GM18868 (cell line): ENCODE measurements at regions not wholly inside any gene's neighbourhood (a gene's known extent, or its start where the extent isn't known, plus 50 kb on each side); places are given as distances from the start of the nearest gene placed in this dataset.
A peak's percentile ranks its signal among the peaks of the same experiment; 100 is the strongest.

ENCODE experiments used
- ATAC-seq: cut with Tn5 transposase; IDR thresholded peaks from one replicate; pipeline ENCODE4 v1.9.1; 2021; ENCODE audit warnings: mild to moderate bottlenecking, moderate library complexity; ENCODE audit not compliant: unreplicated experiment

GRCh38 chr1:181142096-181142958 is 53.8 kb downstream of the IER5 start:
- peak; percentile 78 for ATAC-seq

- ATAC-seq, result no peak
Observed at GRCh38 chr1:181143102-181143859, 54.8 kb downstream of the IER5 start.

- no peak for ATAC-seq
Observed at GRCh38 chr1:181144238-181144637, 55.7 kb downstream of the IER5 start.

GRCh38 chr1:181148636-181149035 is 60.1 kb downstream of the IER5 start:
- ATAC-seq, result no peak

GRCh38 chr1:181149326-181150125 is 61.0 kb downstream of the IER5 start:
- ATAC-seq, result peak; percentile 76

GRCh38 chr1:181150273-181150672 is 61.8 kb downstream of the IER5 start:
- ATAC-seq, result no peak

GRCh38 chr1:181150842-181151241 is 62.3 kb downstream of the IER5 start:
- no peak for ATAC-seq

- ATAC-seq, result no peak
Observed at GRCh38 chr1:181151378-181152326, 63.2 kb downstream of the IER5 start.

- peak; percentile 75 for ATAC-seq
Observed at GRCh38 chr1:181152892-181153633, 64.6 kb downstream of the IER5 start.

- ATAC-seq, result no peak
Observed at GRCh38 chr1:181153634-181153961, 65.1 kb downstream of the IER5 start.

- ATAC-seq, result no peak
Observed at GRCh38 chr1:181155339-181155738, 66.8 kb downstream of the IER5 start.

- no peak for ATAC-seq
Observed at GRCh38 chr1:181159451-181160140, 71.1 kb downstream of the IER5 start.

- ATAC-seq, result no peak
Observed at GRCh38 chr1:181160322-181160721, 71.8 kb downstream of the IER5 start.

GRCh38 chr1:181160998-181161870 is 72.7 kb downstream of the IER5 start:
- ATAC-seq, result no peak

- ATAC-seq, result no peak
Observed at GRCh38 chr1:181163662-181164061, 75.2 kb downstream of the IER5 start.

GRCh38 chr1:181166377-181167196 is 78.1 kb downstream of the IER5 start:
- peak; percentile 98 for ATAC-seq

- no peak for ATAC-seq
Observed at GRCh38 chr1:181169281-181169865, 80.9 kb downstream of the IER5 start.
